ENCODE measurements at regions not wholly inside any gene's neighbourhood (a gene's known extent, or its start where the extent isn't known, plus 50 kb on each side); places are given as distances from the start of the nearest gene placed in this dataset.

DNA sequence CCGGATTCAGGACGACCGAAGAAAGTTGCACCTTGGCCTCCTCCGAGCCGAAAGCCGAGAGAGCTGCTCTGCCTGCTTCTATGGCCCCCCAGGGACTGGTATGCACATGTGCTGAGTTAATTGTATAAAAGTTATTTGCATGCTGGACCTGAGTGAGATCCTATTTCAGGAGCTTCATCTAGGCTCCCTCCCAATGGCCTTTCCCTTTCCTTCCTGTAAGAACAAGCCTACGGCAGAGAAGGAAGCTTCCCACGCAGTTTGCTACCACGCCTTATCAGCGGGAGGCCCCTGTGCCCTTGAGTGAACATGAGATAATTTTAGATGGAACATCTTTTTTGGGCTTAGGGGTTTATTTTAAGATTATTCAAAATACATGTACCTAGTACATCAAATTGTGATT, 65.9 kb downstream of the RIN2 start:
- TF ChIP-seq, protein P1, sequence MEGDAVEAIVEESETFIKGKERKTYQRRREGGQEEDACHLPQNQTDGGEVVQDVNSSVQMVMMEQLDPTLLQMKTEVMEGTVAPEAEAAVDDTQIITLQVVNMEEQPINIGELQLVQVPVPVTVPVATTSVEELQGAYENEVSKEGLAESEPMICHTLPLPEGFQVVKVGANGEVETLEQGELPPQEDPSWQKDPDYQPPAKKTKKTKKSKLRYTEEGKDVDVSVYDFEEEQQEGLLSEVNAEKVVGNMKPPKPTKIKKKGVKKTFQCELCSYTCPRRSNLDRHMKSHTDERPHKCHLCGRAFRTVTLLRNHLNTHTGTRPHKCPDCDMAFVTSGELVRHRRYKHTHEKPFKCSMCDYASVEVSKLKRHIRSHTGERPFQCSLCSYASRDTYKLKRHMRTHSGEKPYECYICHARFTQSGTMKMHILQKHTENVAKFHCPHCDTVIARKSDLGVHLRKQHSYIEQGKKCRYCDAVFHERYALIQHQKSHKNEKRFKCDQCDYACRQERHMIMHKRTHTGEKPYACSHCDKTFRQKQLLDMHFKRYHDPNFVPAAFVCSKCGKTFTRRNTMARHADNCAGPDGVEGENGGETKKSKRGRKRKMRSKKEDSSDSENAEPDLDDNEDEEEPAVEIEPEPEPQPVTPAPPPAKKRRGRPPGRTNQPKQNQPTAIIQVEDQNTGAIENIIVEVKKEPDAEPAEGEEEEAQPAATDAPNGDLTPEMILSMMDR (IDR thresholded peaks at IDR 0.05) = no peak
- TF ChIP-seq POLR2A (IDR thresholded peaks at IDR 0.05) = no peak

Measured in tibial nerve (tissue), 3 donors.